ENCODE measurements at regions not wholly inside any gene's neighbourhood (a gene's known extent, or its start where the extent isn't known, plus 50 kb on each side); places are given as distances from the start of the nearest gene placed in this dataset.
A peak's percentile ranks its signal among the peaks of the same experiment; 100 is the strongest.
"Not testable (repeated sequence)": the region's sequence is repeated elsewhere in the genome, so short reads cannot be mapped to it uniquely, and the experiment has no call there.

GRCh38 chr9:104334549-104334948 lies 169.5 kb upstream of the OR13F1 start:
- DNase-seq: no peak

GRCh38 chr9:104339692-104340091 lies 164.4 kb upstream of the OR13F1 start:
- no peak for DNase-seq

- DNase-seq: no peak
These were observed 161.5 kb upstream of the OR13F1 start for GRCh38 chr9:104342552-104342951.

GRCh38 chr9:104345061-104345460 lies 159.0 kb upstream of the OR13F1 start:
- no peak for DNase-seq

- no peak for DNase-seq
These were observed 153.5 kb upstream of the OR13F1 start for GRCh38 chr9:104350541-104350940.

- DNase-seq: no peak
These were observed 152.3 kb upstream of the OR13F1 start for GRCh38 chr9:104351726-104352125.

- no peak for DNase-seq
These were observed 142.9 kb upstream of the OR13F1 start for GRCh38 chr9:104361207-104361606.

GRCh38 chr9:104362912-104363472 lies 141.1 kb upstream of the OR13F1 start:
- DNase-seq: no peak

GRCh38 chr9:104367507-104367906 lies 136.6 kb upstream of the OR13F1 start:
- DNase-seq: no peak

- DNase-seq: not testable (repeated sequence)
These were observed 135.7 kb upstream of the OR13F1 start for GRCh38 chr9:104368318-104368717.

- no peak for DNase-seq
These were observed 129.4 kb upstream of the OR13F1 start for GRCh38 chr9:104374711-104375110.

GRCh38 chr9:104386013-104386412 lies 118.0 kb upstream of the OR13F1 start:
- DNase-seq: no peak

GRCh38 chr9:104386425-104387069 lies 117.5 kb upstream of the OR13F1 start:
- DNase-seq: peak in 1 of 2 experiments; percentile 44

- no peak for DNase-seq
These were observed 116.0 kb upstream of the OR13F1 start for GRCh38 chr9:104388071-104388470.

GRCh38 chr9:104389341-104389740 lies 114.7 kb upstream of the OR13F1 start:
- DNase-seq: no peak

GRCh38 chr9:104394901-104395300 lies 109.2 kb upstream of the OR13F1 start:
- DNase-seq: not testable (repeated sequence)

GRCh38 chr9:104412238-104412637 lies 91.8 kb upstream of the OR13F1 start:
- DNase-seq: no peak

- DNase-seq: no peak
These were observed 87.6 kb upstream of the OR13F1 start for GRCh38 chr9:104416470-104416869.

GRCh38 chr9:104417296-104417695 lies 86.8 kb upstream of the OR13F1 start:
- no peak for DNase-seq

- DNase-seq: no peak
These were observed 75.0 kb upstream of the OR13F1 start for GRCh38 chr9:104429031-104429546.

GRCh38 chr9:104435059-104435458 lies 69.0 kb upstream of the OR13F1 start:
- DNase-seq: no peak

- DNase-seq: no peak
These were observed 56.0 kb upstream of the OR13F1 start for GRCh38 chr9:104448036-104448435.
